Gastroesophageal sphincter (tissue), 3 donors: ENCODE measurements at regions not wholly inside any gene's neighbourhood (a gene's known extent, or its start where the extent isn't known, plus 50 kb on each side); places are given as distances from the start of the nearest gene placed in this dataset.

ENCODE experiments used
- CTCF ChIP-seq, 4 experiments: fragments of 200-600 bp in 2 of 4; fragments of 450-650 bp in 2 of 4; sonication (generic) in 1 of 4; IDR thresholded peaks; one replicate each; pipeline ENCODE4 v1.5.1; 2017 to 2019; ENCODE audit warnings: antibody characterized with exemption in 4 of 4, mild to moderate bottlenecking in 2 of 4, moderate library complexity in 2 of 4
- POLR2A ChIP-seq, 2 donors: fragments of 450-650 bp; IDR thresholded peaks; one replicate each; pipeline ENCODE4 v1.6.1; 2017; ENCODE audit warnings: antibody characterized with exemption in 2 of 2, mild to moderate bottlenecking in 2 of 2, moderate library complexity in 1 of 2

DNA sequence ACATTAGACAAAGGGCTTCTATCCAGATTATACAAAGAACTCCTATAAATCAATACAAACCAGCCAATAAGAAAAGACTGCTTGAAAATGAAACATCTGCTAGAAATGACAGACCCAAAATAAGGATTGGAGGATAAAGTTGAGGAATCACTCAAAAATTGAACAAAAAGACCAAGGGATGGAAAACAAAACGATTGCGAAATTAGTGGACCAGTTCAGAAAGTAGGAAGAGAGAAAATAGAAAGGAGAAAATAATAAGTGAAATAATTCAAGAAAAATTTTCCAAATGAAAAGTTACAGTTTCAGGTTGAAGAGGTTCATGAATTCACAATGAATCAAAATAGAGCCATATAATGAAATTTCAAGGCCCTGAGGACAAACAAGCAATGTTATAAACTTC, 115.8 kb upstream of the CTBP2 start:
- no peak for TF ChIP-seq POLR2A (IDR thresholded peaks at IDR 0.05)
- TF ChIP-seq CTCF (IDR thresholded peaks at IDR 0.05), result no peak
